T-helper 17 cell (primary cell): ENCODE measurements at regions not wholly inside any gene's neighbourhood (a gene's known extent, or its start where the extent isn't known, plus 50 kb on each side); places are given as distances from the start of the nearest gene placed in this dataset.

Experiments used
- ATAC-seq: fragments of 150-1000 bp; cut with Tn5 transposase; 2 replicates; pipeline ENCODE4 v1.10.0; 2021; ENCODE audit warnings: mild to moderate bottlenecking, moderate library complexity
- DNase-seq, 3 donors: peaks; one replicate each; pipeline versions ENCODE4 v3.0.0 to v3.0.0-alpha.2; 2020 to 2021
- H3K9me3 ChIP-seq: one replicate; pipeline ENCODE4 v1.7.0; 2013; ENCODE audit warnings: low read length, mild to moderate bottlenecking; ENCODE audit not compliant: control insufficient read depth, poor library complexity, severe bottlenecking
- H3K27ac Mint-ChIP-seq: one replicate; pipeline ENCODE4 v1.8.0; 2022; ENCODE audit warnings: mild to moderate bottlenecking, moderate library complexity, mixed read lengths
- H3K27me3 Mint-ChIP-seq: one replicate; pipeline ENCODE4 v1.8.0; 2022; ENCODE audit warnings: mixed read lengths
- H3K36me3 Mint-ChIP-seq: one replicate; pipeline ENCODE4 v1.8.0; 2022; ENCODE audit warnings: low read depth, mixed read lengths
- H3K4me1 Mint-ChIP-seq: one replicate; pipeline ENCODE4 v1.8.0; 2022; ENCODE audit warnings: mild to moderate bottlenecking, mixed read lengths
- H3K4me3 Mint-ChIP-seq: one replicate; pipeline ENCODE4 v1.8.0; 2022; ENCODE audit warnings: mild to moderate bottlenecking, moderate library complexity, mixed read lengths

GRCh38 chr1:25091658-25092057 lies 140.6 kb downstream of the SYF2 start:
- no peak overlapping the region for H3K4me3 Mint-ChIP-seq
- no peak overlapping the region for H3K27ac Mint-ChIP-seq
- H3K4me1 Mint-ChIP-seq: peaks cover 14% of the 10 kb centered on the region
- DNase-seq: no peak
- no peaks in the 10 kb centered on the region for H3K27me3 Mint-ChIP-seq
- H3K9me3 ChIP-seq: no peaks in the 10 kb centered on the region
- no peak for ATAC-seq
- H3K36me3 Mint-ChIP-seq: peaks cover 2% of the 10 kb centered on the region

- no peaks in the 10 kb centered on the region for H3K9me3 ChIP-seq
- Mint-ChIP-seq H3K4me3 (no peak overlapping the region), H3K36me3 (peaks cover 2% of the 10 kb centered on the region), H3K4me1 (peaks cover 9% of the 10 kb centered on the region), H3K27me3 (no peaks in the 10 kb centered on the region), H3K27ac (no peak overlapping the region)
- ATAC-seq: no peak
- DNase-seq: no peak
Observed at GRCh38 chr1:25090707-25091422, 141.4 kb downstream of the SYF2 start.

DNA sequence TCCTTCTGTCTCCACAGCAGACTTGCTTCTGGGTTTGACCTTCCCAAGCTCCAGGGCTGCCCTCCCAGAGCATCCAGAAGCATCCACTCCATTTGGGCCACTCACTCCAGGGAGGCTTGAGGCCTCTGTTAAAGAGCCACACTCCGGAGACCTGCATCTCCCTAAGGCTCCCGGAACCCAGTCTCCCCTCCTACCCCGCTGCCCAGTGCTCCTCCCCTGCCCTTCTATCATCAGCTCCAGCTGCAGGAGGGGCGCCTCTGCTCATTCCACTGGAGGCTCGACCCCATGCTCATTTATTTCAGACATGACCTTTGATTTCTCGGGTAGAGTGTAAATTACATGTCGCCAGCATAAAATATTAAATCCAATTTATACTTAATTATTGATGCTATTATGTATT lies 142.5 kb downstream of the SYF2 start:
- Mint-ChIP-seq H3K4me1 (peaks cover 4% of the 10 kb centered on the region), H3K27me3 (no peaks in the 10 kb centered on the region), H3K4me3 (no peak overlapping the region), H3K27ac (no peak overlapping the region), H3K36me3 (peaks cover 2% of the 10 kb centered on the region)
- ATAC-seq: no peak
- no peaks in the 10 kb centered on the region for H3K9me3 ChIP-seq
- DNase-seq: no peak

GRCh38 chr1:25088946-25089345 lies 143.4 kb downstream of the SYF2 start:
- no peak for ATAC-seq
- Mint-ChIP-seq H3K4me3 (no peak overlapping the region), H3K36me3 (peaks cover 2% of the 10 kb centered on the region), H3K4me1 (peaks cover 4% of the 10 kb centered on the region), H3K27ac (no peak overlapping the region), H3K27me3 (no peaks in the 10 kb centered on the region)
- H3K9me3 ChIP-seq: no peaks in the 10 kb centered on the region
- no peak for DNase-seq

GRCh38 chr1:25088180-25088701 lies 144.1 kb downstream of the SYF2 start:
- peaks cover 2% of the 10 kb centered on the region for H3K36me3 Mint-ChIP-seq
- ATAC-seq (no peak), DNase-seq (no peak)
- no peaks in the 10 kb centered on the region for H3K9me3 ChIP-seq
- peaks cover 4% of the 10 kb centered on the region for H3K4me1 Mint-ChIP-seq
- no peak overlapping the region for H3K27ac Mint-ChIP-seq
- H3K27me3 Mint-ChIP-seq: peaks cover 4% of the 10 kb centered on the region
- H3K4me3 Mint-ChIP-seq: no peak overlapping the region

DNA sequence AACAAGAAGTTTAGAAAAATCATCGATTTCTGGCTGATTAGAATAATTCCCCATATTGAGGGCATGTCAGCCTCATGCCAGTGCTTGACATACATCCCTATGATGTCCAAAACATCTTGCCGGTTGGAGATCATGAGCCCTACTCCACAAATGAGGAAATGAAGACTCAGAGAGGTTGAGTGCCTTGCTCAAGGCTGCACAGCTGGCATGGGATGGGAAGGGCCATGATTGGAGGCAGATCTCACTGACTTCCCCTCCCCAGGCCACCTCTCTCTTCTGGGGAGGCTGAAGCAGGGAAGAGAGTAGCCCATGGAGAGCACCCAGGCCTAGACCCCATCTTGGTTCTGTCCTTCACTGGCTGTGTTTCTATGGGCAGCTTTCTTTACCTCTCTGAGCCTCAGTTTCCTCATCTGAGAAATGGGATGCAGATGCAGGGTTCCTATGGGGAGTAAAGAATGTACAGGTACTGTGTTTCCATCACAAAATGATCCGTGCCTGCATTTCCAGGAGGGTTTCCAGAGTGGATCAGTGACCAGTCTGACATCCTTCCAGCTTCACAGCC lies 145.7 kb downstream of the SYF2 start:
- Mint-ChIP-seq H3K27me3 (peaks cover 6% of the 10 kb centered on the region), H3K27ac (no peak overlapping the region), H3K4me3 (no peak overlapping the region), H3K36me3 (peaks cover 2% of the 10 kb centered on the region), H3K4me1 (peaks cover 4% of the 10 kb centered on the region)
- DNase-seq: no peak
- ATAC-seq: no peak
- H3K9me3 ChIP-seq: no peaks in the 10 kb centered on the region

DNA sequence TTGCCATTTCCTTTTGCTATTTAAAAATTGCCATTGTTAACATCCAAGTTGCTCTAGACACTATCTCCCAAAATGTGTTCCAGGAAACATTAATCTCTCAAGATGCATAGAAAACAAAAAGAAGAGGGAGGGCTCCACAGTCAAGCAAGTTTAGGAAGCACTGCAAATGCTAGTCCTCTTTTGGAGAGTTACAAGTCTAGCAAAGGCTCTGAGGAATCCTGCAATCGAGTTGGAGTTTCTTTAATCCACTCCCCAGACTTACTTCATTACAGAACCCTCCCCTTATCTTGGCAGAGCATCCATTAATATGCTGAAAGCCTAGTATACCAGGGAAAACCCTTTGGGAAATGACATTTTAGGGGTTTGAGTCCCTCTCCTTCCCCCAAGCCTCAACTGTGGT lies 147.9 kb downstream of the SYF2 start:
- no peak for ATAC-seq
- peaks cover 6% of the 10 kb centered on the region for H3K27me3 Mint-ChIP-seq
- no peaks in the 10 kb centered on the region for H3K9me3 ChIP-seq
- H3K4me3 Mint-ChIP-seq: no peak overlapping the region
- H3K36me3 Mint-ChIP-seq: peaks cover 2% of the 10 kb centered on the region
- H3K27ac Mint-ChIP-seq: no peak overlapping the region
- no peak for DNase-seq
- H3K4me1 Mint-ChIP-seq: peaks cover 8% of the 10 kb centered on the region

GRCh38 chr1:25083481-25084345 lies 148.6 kb downstream of the SYF2 start:
- no peak for ATAC-seq
- DNase-seq: no peak
- Mint-ChIP-seq H3K27me3 (peaks cover 6% of the 10 kb centered on the region), H3K27ac (no peak overlapping the region), H3K4me3 (no peak overlapping the region), H3K36me3 (peaks cover 1% of the 10 kb centered on the region), H3K4me1 (peaks cover 8% of the 10 kb centered on the region)
- H3K9me3 ChIP-seq: no peaks in the 10 kb centered on the region

DNA sequence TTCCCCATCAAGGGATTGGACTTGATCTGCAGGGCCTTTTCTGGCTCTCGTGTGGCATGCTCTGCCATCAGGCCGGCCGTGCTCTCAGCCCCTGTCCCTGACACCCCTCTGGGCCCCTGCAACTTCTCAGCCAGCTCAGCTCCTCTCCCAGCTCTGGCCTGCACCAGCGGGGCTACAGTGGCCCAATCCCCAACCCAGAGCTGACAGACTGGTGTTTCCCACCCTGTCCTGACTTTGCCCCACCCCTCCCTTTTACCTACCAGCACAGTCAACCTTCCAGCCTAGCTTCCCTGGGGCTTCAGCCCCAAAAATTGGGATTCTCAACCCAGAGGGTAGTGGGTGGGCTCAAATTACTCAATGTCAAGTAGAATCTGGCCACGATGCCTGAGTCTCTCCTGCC lies 149.3 kb downstream of the SYF2 start:
- Mint-ChIP-seq H3K36me3 (no peaks in the 10 kb centered on the region), H3K4me3 (no peak overlapping the region), H3K27ac (no peak overlapping the region), H3K27me3 (peaks cover 6% of the 10 kb centered on the region), H3K4me1 (peaks cover 8% of the 10 kb centered on the region)
- DNase-seq (no peak), ATAC-seq (no peak)
- H3K9me3 ChIP-seq: no peaks in the 10 kb centered on the region

GRCh38 chr1:25082216-25082899 lies 149.9 kb downstream of the SYF2 start:
- peaks cover 8% of the 10 kb centered on the region for H3K4me1 Mint-ChIP-seq
- no peak for ATAC-seq
- no peaks in the 10 kb centered on the region for H3K9me3 ChIP-seq
- H3K4me3 Mint-ChIP-seq: no peak overlapping the region
- no peak overlapping the region for H3K27ac Mint-ChIP-seq
- H3K27me3 Mint-ChIP-seq: peaks cover 6% of the 10 kb centered on the region
- DNase-seq: no peak
- H3K36me3 Mint-ChIP-seq: no peaks in the 10 kb centered on the region

- no peak overlapping the region for H3K27ac Mint-ChIP-seq
- no peak for DNase-seq
Observed at GRCh38 chr1:25081496-25081895, 150.8 kb downstream of the SYF2 start.

GRCh38 chr1:25080294-25081209 lies 150.5 kb upstream of the RUNX3 start:
- ATAC-seq: no peak
- no peaks in the 10 kb centered on the region for H3K9me3 ChIP-seq
- H3K36me3 Mint-ChIP-seq: no peaks in the 10 kb centered on the region
- no peak for DNase-seq
- no peak overlapping the region for H3K4me3 Mint-ChIP-seq
- peaks cover 5% of the 10 kb centered on the region for H3K4me1 Mint-ChIP-seq
- H3K27ac Mint-ChIP-seq: no peak overlapping the region
- peaks cover 6% of the 10 kb centered on the region for H3K27me3 Mint-ChIP-seq

More at GRCh38 chr1:25081496-25081895, 150.8 kb downstream of the SYF2 start:
- H3K36me3 Mint-ChIP-seq: no peaks in the 10 kb centered on the region
- peaks cover 6% of the 10 kb centered on the region for H3K27me3 Mint-ChIP-seq
- no peak for ATAC-seq
- H3K9me3 ChIP-seq: no peaks in the 10 kb centered on the region
- no peak overlapping the region for H3K4me3 Mint-ChIP-seq
- H3K4me1 Mint-ChIP-seq: peaks cover 8% of the 10 kb centered on the region
